Epithelial cell of proximal tubule (primary cell): ENCODE measurements at regions not wholly inside any gene's neighbourhood (a gene's known extent, or its start where the extent isn't known, plus 50 kb on each side); places are given as distances from the start of the nearest gene placed in this dataset.
A peak's percentile ranks its signal among the peaks of the same experiment; 100 is the strongest.
"Not testable (repeated sequence)": the region's sequence is repeated elsewhere in the genome, so short reads cannot be mapped to it uniquely, and the experiment has no call there.

ENCODE experiments used
- DNase-seq: peaks from one replicate; pipeline ENCODE4 v3.0.0-alpha.2; 2011; ENCODE audit warnings: low read depth
- H3K4me3 ChIP-seq: 2 replicates; pipeline ENCODE4 v1.5.1; 2011; ENCODE audit warnings: low read depth, mild to moderate bottlenecking, low read length
- CTCF ChIP-seq: conservative IDR thresholded peaks from 2 replicates; pipeline ENCODE4 v1.5.1; 2012; ENCODE audit warnings: low read depth, mild to moderate bottlenecking, low read length

- DNase-seq = no peak
- TF ChIP-seq CTCF = no peak
- H3K4me3 ChIP-seq = no peak overlapping the region
Observed at GRCh38 chr20:19876828-19877460, 118.9 kb downstream of the RIN2 start.

GRCh38 chr20:19879874-19880255 is 121.8 kb downstream of the RIN2 start:
- not testable (repeated sequence) for H3K4me3 ChIP-seq, DNase-seq

- DNase-seq = peak; percentile 76
Observed at GRCh38 chr20:19880256-19881079, 122.4 kb downstream of the RIN2 start.

GRCh38 chr20:19881080-19881840 is 123.2 kb downstream of the RIN2 start:
- no peak overlapping the region for H3K4me3 ChIP-seq
- DNase-seq = no peak
- TF ChIP-seq CTCF = no peak

More at GRCh38 chr20:19880256-19881079, 122.4 kb downstream of the RIN2 start:
- H3K4me3 ChIP-seq = no peak overlapping the region
- no peak for TF ChIP-seq CTCF

GRCh38 chr20:19881990-19882389 is 123.9 kb downstream of the RIN2 start:
- no peak overlapping the region for H3K4me3 ChIP-seq
- DNase-seq = no peak
- TF ChIP-seq CTCF = no peak

GRCh38 chr20:19882446-19882845 is 124.4 kb downstream of the RIN2 start:
- no peak for DNase-seq
- TF ChIP-seq CTCF = no peak
- no peak overlapping the region for H3K4me3 ChIP-seq

GRCh38 chr20:19883501-19883900 is 125.4 kb downstream of the RIN2 start:
- H3K4me3 ChIP-seq = no peak overlapping the region
- no peak for DNase-seq
- no peak for TF ChIP-seq CTCF
